GM19035 (cell line): ENCODE measurements at regions not wholly inside any gene's neighbourhood (a gene's known extent, or its start where the extent isn't known, plus 50 kb on each side); places are given as distances from the start of the nearest gene placed in this dataset.

ENCODE experiments used
- ATAC-seq: cut with Tn5 transposase; IDR thresholded peaks from one replicate; pipeline ENCODE4 v1.9.1; 2021; ENCODE audit not compliant: unreplicated experiment

DNA sequence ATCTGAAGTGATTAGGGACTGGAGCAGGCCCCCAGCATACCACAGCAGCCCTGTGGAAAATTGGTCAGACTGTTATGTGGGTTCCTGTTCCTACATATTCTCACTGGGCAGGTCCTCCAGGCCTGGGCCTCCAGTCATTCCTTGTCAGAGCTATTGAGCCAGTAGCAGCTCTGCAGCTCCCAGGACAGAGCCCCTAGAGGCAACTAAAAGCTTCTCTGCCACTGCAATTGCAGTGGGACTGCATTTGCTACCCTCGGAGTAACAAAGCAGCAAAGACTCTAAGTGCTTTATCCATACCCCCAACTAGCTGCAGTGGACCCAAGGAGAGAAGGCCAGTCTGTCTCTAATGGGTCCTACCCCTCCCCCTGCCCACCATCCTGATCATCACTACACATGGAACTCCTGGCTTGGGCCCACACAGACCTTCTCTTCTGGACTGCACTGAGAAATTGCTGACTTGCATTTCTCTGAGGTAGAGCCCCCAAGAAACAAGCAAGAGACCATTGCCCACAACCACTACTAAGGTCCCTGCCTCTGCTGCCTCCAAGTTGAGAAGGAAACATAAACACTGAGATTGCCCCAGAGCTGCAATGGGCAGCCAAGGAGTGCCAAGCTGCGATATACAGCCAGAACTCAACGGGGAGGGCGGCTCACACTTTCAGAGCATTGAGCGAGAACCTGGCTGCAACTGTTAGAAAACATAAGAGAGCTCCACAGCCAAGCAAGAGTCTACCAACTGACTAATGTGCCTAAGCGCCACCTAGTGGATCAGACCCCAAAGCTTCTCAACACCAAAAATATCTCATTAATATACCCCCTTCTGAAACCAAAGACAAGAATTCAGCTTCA lies 738.7 kb upstream of the NDST4 start:
- peak; percentile 83 for ATAC-seq

DNA sequence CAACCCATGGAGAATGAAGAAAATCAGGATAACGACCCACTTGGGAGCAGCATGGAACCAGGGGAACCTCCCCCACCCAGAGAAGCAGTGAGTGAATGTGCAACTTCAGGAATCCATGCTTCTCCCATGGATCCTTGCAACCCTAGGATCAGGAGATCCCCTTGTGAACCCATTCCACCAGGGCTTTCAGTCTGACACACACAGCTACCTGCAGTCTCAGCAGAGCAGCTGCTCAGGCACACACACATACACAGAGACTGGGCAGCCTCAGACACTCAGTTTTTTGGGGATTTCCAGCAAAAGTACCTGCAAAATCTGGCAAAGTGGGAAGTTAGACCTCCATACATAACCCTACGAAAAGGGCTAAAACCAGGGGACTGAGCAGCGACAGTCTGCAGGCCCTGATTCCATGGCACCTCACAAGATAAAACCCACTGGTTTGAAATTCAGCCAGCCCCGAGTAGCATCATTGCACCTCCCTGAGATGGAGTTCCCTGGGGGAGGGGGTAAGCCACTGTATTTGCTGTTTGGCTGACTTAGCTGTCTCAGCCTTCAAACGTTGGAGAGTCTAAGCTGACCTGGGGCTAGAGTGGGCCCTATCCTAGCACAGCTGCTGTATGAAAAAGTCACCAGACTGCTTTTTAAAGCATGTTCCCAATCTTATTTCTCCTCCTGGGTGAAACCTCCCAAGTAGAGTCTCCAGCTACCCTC lies 737.5 kb upstream of the NDST4 start:
- peak; percentile 51 for ATAC-seq

DNA sequence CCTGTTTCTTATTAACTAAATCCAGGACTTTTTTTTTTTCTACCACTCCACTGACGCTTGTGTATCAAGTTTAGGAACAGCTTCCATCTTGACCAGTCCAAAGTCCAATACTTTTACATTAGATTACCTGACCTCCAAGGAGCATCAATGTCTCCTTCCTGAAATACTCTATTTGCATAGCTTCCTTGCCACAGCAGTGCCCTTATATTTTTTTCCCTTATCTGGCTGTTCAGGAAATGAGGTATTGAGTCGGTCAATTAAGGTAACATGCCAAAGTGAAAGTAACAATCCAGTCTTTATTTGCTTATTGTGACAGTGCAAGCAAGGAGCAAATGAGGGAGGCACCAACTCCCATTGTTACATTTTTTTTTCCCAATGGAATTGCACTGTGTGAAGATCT lies 730.8 kb upstream of the NDST4 start:
- ATAC-seq: no peak

DNA sequence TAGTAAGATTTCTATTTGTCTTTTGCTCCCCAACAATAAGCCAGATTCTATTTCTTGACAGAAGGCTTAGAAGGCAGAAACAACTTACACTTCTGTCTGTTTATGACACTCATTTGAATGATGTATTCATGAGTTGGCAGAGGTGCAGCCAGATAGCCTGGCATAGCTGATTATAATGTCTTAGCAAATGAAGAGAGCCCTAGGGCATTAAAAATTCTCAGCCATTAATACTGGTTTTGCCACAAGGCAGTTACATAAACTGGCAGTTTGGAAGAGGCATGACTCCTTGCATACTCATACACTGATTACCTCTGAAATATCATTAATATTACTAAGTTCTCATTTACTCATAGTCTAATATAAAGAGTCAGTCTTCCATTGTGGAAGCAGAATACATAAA lies 728.5 kb upstream of the NDST4 start:
- ATAC-seq: no peak

DNA sequence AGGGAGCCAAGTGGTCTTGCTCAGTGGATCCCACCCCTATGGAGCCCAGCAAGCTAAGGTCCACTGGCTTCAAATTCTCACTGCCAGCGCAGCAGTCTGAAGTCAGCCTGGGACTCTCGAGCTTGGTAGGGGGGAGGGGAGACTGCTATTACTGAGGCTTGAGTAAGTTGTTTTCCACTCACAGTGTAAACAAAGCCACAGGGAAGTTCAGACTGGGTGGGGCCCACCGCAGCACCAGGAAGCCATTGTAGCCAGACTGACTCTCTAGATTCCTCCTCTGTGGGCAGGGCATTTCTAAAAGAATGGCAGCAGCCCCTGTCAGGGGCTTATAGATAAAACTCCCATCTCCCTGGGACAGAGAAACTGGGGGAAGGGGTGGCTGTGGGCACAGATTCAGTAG lies 721.0 kb upstream of the NDST4 start:
- ATAC-seq: no peak

DNA sequence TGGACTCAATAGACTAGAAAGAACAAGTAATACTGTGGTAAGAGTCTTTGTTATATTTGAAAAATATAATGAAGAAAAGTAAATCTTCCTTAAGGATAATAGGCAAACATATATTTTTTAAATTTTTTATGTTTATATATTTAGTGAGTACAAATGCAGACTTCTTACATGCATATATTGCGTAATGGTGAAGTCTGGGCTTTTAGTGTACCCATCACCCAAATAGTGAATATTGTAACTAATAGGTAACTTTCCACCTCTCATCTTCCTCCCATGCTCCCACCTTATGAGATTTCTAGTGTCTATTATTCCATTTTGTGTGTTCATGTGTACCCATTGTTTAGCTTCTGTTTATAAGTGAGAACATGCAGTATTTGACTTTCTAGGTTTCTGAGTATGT lies 711.2 kb upstream of the NDST4 start:
- no peak for ATAC-seq

DNA sequence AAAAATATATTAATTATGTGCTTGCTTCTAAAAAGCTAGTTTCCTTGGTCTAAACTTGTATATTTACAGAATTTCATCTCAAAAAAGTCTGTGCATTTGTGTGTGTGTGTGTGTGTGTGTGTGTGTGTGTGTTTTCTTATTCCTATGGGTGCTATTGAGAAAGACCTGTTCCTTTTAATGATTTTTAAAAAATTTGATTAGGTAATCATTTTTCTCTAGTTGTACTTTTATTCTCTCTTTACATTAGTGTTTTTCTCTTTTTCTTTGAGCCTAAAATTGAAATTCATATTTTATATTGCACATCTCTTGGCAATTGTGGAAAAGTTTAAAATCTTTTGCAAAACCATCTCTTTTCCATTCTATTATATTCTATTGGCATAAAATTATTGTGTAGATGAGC lies 690.4 kb upstream of the NDST4 start:
- ATAC-seq: no peak

DNA sequence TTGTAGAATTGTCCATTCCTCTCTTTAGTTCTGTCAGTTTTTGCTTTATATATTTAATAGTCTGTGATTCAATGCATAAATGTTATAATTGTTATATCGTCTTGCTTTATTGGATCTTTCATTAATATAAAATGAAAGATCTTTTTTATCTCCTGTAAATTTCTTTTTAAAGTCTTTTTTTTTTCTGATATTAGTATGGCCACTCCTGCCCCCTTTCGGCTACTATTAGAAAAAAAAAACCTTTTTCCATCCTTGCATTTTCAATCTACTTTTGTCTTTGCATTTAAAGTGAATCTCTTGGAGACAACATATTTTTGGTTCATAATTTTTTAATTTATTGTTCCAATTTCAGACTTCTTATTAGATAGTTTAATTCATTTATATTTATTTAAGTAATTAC lies 677.4 kb upstream of the NDST4 start:
- ATAC-seq: no peak

DNA sequence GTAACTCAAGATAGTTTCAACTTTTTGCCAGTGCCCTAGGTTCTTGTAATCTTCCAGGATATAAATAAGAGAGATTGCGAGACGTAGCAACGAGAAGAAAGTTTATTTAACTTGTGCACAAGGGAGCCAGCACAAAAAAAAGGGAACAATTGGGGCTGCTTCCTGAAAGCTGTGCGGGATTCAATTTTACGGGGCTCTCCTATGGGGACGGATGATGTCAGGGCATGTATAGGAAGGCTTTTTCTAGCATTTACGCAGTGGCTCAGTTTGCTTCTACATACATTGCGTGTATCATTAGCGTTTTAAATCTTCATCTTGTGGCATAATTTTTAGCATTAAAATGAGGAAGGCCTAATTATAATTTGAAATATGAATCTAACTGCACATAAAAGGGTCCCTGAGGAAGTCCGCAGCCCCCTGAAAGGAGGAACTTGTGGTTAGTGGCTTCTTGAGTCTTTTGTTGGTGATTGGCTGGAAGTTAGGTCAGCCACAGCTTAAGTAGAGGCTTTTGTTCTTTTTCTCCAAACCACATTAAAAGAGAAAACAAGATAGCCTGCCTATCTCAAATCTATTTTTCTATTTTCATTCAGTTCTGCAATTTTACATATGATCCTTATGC lies 668.2 kb upstream of the NDST4 start:
- ATAC-seq: no peak

DNA sequence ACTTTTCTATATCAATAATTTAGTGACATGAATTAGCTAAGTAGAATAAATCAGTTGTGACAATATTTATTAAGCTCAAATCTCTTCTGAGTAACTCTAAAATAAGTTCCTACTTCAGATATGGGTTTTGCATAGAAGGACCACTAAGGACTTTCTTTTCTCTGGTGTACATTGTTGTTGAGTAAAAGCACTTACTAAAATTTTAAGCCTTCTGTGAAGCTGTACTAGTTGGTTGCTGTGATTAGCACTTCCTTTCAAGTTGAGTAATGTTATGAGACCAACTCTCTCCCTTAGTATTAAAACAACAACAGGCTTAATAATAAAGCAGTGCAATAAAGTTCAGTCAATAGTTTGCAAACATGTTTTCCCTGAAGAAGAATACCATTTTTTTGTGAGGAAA lies 667.4 kb upstream of the NDST4 start:
- ATAC-seq: peak; percentile 59

DNA sequence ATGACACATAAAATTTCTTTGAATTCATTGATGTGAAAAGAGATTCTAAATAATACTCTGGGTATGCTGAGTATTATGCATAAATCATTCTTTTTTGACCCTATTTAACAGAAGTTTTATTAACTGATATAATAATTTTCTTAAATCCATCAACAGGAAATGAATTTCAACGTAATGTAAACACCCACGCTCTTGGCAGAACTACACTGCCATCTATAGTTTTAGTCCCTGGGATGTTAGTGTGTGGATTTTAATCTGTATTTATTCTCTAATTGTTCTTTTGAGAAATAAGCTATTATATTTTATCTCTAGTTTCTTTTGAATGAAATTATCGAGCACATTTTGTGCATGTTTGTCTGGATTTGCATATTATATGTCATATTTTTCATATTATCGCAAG lies 666.8 kb upstream of the NDST4 start:
- ATAC-seq: no peak

DNA sequence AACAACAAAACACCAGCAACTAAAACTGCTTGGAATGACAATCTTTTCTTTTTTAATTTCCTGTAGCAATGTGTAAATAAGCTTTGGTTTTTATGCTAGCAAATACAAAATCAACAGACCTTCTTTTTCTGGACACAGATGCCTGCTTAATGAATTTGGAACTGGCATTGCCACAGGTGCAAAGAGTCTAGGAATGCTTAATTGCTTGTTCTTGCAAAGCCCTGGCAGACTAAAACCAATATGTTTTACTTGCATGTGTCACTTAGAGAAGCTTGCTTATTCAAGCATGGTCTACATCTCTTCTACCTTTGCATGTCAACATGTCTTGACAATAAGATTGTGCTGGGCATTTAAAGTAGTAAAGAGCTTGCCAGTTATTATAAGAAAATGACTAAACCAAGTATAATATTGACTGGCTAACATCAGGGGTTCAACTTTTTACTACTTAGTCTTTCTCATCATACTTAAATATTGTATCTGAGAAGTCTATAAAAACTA lies 656.7 kb upstream of the NDST4 start:
- ATAC-seq: no peak

DNA sequence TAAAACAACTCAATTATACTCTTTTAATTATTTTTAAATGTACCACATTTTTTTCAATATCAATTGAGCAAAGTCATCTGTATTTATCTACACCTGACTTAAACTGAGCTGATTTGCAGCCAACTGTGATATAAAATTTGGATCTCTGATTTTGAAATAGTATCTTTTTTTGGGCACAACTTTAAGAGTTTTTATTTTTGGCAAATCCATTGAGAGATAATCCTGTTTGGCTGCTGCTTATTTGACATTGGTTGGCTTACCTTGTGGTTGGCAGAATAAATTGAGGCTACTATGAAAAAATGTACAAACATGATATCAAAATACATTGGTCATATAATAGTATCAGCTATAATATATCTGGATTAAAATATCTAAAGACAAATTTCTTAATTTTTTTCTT lies 656.0 kb upstream of the NDST4 start:
- no peak for ATAC-seq

DNA sequence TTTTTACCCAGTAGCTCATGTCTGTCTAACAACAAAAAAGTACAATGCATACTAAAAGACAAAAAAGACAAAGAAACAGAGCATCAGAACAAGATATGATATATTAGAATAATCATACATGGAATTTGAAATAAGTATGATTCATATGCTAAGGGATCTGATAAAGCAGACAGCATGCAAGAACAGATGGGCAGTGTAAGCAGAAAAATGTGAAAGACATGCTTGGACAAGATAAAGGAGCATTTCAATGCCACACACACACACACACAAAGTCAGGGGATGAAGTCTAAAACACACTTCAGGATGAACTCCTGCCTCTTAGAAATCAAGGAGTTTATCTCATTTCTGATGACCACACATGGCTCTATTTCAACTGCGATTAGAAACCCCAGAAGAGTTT lies 649.6 kb upstream of the NDST4 start:
- ATAC-seq: no peak

DNA sequence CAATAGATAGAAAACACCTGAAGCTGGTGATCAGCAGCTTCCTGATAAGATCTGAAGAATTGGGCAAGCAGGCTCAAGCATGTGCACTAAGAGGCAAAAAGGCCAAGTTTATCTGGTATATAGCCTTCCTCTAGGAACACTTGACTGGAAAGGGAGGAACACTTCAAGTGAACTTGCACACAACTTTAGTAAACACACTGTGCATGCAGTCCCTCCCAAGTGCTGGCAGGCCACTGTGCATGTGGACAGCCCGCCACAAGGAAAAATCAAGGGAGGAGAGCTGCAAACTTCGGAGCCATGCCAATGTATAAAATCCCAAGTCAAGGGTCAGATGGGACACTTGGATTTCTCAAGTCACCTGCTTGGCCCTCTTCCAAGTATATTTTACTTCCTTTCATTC lies 645.8 kb upstream of the NDST4 start:
- no peak for ATAC-seq

DNA sequence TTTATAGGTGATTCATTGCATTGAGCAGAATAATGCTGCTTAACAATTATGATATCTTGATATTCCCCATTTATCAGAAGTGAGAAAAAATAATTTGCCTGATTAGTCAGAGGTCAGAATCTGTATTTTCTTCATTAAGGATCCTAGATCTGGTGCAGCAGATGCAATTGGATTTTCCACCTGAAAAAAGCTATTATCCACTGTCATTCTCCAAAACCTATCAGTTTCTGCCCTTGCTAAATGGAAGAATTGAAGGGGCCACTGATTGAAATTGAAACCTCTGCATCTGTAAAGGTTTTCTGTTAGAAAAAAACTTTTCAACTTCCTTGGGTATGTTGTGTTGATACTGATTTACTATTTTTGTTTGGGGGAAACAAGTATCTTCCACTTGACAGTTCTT lies 636.0 kb upstream of the NDST4 start:
- ATAC-seq: no peak

DNA sequence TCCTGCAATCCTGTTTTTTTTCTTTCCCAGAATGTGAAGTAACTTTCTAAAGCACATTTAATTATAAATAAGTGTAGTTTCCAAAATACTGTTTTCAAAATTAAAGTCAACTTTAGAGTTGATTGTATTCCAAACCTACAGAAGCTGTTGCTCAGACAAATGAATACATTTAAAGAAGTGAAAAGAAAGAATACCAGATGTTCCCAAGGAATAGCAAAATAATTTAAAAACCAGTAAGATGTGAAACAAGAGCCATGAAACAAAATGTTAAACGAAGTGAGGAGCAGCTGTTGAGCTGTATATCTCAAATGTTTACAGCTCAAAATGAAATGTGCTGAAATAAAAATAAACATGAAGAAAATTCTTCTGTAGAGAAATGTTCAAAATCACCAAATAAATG lies 627.4 kb upstream of the NDST4 start:
- no peak for ATAC-seq

DNA sequence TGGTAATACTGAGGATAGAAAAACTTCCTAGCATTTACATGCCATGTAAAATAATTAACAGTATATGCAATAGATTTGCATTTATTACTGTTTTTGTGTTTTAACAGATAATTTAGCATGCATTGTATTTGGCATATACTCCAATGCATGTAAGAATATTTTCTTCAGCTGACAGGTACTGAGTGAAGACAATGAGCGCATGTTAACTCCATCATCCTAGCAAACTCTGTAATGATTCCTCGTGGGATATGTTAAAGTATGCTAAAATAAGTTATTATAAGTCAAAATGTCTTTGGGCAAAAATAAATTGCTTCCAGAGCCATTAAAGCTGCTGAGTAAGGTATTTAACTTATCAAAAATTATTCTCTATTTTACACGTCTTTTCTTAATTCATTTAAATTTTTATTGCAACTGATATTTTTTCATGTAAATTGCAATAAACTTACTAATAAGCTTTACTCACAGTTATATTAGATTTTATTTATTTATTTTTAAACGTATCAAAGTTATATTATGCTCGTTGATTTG lies 616.4 kb upstream of the NDST4 start:
- no peak for ATAC-seq

DNA sequence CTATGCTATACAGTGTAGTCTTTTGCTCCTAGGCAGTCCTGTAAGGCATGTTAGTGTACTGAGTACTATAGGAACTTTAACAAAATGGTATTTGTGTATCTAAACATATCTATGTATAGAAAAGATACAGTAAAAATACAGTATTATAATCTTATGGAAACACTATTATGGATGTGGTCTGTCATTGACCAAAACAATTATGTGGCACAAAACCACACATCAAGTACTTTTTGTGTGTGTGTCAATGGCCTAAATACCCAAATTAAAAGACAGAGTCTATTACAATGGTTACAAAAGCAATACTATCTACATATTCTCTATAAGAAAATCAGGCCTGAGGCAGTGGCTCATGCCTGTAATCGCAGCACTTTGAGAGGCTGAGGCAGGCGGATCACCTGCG lies 610.2 kb upstream of the NDST4 start:
- ATAC-seq: no peak

DNA sequence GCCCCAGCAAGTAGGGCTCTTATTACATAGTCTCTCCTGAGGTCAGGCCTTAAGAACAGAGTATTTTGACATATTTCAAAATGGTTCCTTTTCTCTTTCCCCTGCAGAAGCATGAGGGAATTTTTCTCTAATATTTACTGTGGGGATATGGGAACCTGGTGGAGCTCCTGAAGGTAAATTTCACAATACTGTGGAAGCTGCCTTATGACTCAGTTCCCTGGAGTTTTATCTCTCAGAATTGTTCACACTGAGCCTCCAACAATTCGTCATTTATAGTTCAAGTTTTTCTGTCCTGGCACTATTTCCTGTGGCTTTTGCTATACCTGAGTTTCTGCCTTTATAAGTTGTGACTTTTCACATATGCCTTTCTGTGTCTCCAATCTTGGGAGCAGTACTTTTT lies 607.2 kb upstream of the NDST4 start:
- ATAC-seq: no peak

DNA sequence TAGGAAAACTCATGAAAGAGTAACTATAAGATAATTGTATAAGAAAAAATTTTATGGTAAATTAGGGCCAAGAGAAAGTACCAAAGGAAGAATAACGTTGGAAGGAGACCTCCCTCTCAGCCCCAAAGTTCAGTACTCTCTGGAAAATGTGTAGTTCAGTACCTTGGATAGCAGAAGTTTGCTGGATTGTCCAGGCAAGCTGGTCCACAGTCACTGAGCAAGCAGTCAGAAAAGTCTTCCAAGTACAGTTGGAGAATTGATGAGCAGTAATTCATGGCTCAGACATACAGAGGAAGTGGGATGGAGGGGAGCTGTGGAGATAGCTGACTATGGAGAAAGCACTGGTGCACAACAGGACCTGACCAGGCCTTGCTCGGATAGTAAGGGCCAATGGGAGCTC lies 598.2 kb upstream of the NDST4 start:
- ATAC-seq: no peak

DNA sequence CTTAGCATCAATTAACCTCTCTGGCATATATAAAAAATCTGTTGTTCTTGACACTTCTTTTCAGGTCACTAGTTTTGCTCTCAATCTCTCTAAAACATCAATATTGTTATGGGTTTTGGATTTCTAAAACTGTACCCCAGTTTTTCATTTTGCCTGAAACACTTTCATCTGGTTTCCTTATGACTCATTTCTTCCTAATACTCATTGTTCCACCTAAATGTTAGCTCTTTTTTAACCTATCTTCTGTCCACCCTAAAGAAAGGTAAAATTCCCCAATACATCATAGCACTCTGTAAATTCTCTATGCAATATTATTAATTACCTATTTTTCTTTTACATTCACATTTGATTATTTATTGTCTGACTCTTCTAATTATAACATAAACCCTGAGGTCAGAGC lies 575.5 kb upstream of the NDST4 start:
- no peak for ATAC-seq
